Amygdala (tissue), 56 donors: ENCODE measurements at regions not wholly inside any gene's neighbourhood (a gene's known extent, or its start where the extent isn't known, plus 50 kb on each side); places are given as distances from the start of the nearest gene placed in this dataset.

Experiments
- DNase-seq, 56 donors: peaks; one replicate each; lab custom pipeline; 2025; lab: John Stamatoyannopoulos, UW

DNA sequence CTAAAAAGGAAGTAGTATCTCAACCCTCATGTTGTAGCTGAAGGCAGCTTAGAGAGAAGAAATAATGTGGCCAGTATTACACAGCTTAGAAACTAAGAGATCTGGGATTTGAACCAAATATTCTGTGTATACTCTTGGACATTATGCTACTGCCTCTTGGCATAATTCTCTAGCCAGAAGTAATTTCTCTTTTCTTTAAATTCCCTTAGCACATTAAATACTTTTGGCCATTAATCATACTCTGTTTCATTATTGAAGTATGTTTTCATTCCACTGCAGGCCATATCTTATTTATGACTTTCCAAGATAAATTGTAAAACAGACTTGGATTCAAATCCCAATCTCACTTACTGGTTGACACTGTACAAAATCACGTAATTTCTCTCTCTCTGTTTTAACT is 181.3 kb upstream of the SPAG17 start:
- no peak for DNase-seq

DNA sequence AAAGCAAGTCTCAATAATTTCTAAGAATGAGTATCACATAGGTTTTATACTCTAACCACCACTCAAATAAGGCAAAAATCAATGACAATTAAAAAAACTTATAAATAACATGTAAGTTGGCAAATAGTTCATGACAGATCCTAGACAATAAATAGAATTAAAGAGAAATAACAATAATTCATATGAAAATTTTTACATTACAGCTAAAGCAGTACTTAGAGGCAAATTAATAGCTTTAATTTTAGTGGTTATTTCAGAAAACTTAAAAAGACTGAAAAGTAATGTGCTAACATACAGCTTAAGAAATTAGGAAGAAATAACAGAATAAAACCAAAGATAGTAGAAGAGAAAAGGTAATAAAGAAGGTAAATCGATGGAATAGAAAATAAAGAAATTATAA is 179.9 kb upstream of the SPAG17 start:
- DNase-seq, result no peak

DNA sequence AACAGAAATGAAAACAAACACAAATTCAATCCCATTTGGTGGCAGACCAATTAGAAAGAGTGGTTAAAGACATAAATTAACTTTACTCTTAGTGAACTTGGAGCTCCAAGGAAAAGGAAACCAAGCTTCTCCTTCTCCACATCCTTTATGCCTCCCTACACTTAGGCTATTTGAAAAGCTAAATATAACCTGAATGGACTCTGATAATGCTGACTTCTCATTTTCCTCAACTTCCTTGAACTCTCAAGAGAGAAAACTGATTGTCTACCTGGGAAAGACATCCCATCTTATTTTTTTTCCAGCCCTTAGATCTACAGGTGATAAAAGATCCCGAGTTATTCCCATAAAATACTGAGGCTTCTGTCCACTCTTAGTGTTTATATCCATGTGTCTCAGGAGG is 178.4 kb upstream of the SPAG17 start:
- DNase-seq, result no peak

DNA sequence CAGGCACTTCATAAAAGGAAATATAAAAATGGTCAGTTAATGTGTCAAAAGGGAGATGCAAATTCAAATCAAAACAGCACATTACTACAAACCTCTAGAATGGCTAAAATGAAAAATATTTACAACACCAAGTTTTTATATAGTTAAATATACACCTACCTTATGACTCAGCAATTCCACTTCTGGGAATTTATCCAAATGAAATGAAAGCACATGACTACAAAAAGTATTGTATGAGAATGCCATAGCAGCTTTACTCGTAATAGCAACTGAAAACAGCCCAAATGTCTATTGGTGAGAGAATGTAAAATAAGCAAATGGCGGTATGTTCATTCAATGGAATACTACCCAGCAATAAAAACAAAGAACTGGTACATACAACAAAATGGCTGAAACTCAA is 175.8 kb upstream of the SPAG17 start:
- no peak for DNase-seq

DNA sequence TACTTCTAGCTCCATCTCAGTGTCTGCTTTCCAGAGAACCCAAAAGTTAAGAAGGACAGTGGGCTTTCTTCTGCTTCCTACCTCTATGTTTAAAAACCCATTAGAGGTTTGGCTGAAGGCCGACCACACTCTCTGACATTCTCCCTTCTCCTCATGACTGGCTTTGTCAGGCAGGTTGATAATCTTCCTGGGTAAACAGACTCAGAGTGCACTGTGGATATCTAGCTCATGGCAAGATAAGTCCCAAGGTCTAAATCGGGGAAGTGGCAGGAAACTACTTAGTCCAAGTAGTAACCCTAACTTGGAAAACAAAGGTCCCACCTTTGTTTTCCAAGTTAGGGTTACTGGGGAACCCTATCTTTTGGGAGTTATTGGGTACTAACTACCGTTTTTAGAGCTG is 161.9 kb upstream of the SPAG17 start:
- no peak for DNase-seq

DNA sequence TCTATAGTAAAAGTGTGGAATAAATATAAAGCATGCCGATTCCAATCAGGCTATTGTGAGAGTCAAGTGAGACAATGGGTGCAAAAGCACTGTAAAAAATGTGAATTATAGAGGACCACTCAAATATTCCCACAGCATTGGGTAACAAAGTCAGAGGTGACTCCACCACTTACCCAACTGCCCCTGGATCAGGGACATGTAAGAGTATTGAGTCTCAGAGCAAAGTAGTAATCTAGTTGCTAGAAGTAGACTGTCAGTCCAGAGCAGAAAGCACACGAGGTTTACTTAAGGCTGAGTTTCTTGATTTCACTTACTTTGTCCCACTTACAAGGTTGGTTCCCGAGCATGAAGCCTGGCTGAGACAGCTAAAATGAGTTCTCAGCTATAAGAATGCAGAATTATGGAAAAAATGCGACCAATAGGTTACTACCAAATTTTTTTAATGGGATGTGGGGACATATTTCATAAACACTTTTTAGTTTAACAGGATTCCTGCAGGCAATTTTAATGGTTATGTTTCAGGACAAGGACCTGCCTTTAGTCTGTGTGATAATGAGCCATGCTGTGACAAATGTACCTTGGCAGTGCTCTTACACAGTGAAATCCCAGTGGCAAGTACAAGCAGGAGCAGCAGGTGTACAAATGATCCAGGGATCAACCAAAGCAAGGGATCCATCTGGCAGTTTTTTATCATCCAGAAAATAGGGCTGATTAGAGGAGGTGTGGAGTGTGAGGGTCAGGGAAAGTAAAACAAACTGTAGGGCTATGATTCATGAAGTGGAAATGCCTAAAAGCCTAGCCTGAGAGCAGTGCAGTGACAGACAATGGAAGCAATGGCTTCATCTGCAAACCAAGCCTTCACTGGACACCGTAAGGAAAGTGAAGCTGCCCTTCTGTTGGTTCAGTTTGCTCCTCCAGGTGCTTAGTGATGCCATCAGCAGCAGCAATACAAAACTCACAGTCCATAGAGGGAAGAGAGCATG is 156.2 kb upstream of the SPAG17 start:
- DNase-seq, result no peak

DNA sequence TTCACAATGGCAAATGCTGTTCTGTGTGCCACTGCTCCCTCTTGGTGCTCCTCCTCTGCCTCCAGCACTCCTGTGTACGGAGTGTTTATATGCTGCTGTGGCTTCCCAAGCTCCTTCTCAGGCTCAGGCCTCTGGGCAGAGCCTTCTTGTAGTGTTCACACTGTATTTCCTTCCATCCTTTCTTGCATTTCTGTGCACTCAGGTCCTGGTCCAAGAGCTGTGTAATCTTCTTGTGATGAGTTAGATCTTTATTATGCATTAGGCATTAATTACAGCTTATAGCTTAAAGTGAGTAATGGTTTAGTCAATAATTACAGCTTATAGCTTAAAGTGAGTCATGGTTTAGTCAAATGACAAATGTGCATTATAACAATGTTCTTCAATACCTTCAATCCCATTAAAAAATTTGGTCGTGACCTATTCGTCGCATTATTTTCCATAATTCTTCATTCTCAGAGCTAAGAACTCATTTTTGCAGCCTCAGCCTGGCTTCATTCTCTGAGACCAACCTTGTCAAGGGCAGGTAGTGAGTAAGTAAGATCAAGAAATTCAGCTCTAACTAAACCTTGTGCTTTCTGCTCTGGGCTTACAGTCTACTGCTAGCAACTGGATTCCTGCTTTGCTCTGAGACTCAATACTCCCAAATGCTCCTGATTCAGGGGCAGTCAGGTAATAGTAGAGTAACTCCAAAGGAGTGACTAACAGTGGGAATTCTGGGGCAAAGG is 154.5 kb upstream of the SPAG17 start:
- DNase-seq, result no peak

DNA sequence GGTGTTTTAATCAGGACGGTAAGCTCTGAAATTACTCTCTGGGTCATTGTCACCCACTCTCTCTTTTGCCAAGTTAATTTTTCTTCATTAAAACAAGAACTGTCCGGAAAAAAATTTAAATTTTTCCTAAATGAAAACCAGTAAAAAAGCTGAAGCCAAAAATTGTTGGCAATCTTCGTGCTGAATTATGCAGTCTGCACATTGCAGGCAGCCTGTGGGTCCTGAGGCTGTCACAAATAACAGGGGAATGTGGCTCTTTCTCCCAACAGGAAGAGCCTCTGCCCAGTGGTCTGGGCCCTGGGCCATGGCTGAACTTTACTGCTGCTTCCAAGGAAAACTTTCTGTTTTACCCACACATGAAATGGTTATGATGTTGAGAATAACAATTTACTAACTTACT is 153.9 kb upstream of the SPAG17 start:
- no peak for DNase-seq

DNA sequence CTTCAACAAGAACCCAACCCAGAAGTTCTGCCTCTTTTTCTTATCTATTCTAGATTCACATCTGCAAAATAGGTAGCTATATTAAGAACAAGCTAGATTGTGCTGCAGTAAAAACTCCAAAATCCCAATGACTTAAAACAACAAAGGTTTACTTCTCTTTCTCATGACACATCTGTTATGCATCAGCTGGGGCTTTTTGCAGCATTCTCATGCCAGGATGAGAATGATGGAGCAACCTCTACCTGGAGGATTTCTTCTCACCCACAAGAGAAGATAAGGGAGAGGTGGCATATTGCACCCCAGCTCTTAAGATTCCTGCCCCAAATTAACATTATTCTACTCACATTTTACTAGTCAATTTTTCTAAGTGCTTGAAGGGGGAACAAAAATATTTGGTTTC is 152.3 kb upstream of the SPAG17 start:
- no peak for DNase-seq

DNA sequence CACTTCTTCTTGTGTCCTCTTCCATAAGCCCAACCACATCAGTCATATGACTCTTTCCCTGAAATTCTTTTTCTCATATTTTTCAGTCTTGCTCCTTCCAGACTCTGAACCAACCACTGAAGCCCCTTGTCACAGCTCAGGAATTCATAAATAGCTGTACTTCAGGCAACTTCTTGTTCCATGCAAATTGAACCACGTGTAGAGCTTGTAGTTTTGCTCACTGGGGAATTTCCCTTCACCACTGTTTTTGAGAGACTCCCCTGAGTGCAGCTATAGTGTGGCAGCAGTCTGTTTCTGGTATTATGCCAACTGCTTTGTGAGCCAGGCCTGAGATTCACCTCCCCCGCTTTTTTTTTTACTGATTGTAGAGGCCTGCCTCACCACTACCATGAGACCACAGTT is 150.3 kb upstream of the SPAG17 start:
- DNase-seq, result no peak

DNA sequence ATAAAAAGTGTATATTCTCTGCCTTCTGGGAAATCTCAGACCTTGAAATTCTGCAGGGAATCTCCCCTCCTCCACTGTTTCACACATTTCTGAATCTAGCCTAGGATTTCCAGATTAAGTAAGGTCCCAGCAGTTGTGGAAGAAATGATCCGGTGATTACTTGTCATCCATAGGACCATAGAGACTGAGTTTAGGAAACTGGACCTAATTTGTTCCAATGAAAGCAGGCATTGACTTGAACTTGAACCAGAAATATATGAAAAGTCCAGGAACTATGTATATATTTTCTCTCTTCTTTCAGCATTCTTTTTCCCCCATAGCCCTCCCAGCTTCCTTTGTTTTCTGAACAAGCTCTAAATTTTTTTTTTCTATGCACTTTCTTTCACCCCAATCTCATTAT is 149.5 kb upstream of the SPAG17 start:
- DNase-seq, result no peak

DNA sequence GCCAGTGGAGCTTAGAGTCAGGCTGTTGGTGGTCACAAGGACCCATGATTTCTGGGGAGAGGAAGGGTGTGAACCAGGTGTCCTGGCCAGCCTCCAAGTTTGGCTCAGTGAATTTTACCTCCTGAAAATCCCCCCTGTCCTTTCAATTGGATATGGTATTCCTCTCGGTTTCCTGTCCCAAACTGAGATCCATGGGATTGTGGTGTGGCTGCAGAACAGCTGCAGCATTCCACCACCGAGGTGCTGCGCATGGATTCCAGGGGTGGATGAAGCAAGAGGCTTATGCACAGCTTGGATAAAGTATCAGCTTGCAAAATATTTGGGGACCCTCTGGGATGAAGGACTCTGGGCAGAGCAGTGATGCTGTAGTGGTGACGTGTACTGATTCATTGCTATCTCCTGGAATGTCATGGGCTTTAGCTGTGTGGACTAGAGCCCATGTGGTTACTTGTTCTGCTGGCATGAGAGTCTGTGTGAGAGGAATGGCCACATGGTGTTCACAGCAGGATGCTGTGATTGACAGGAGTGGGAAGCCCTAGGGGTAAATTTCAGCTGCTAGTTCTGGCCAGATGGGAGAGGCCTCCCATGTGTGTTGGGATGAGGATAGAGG is 148.7 kb upstream of the SPAG17 start:
- no peak for DNase-seq

DNA sequence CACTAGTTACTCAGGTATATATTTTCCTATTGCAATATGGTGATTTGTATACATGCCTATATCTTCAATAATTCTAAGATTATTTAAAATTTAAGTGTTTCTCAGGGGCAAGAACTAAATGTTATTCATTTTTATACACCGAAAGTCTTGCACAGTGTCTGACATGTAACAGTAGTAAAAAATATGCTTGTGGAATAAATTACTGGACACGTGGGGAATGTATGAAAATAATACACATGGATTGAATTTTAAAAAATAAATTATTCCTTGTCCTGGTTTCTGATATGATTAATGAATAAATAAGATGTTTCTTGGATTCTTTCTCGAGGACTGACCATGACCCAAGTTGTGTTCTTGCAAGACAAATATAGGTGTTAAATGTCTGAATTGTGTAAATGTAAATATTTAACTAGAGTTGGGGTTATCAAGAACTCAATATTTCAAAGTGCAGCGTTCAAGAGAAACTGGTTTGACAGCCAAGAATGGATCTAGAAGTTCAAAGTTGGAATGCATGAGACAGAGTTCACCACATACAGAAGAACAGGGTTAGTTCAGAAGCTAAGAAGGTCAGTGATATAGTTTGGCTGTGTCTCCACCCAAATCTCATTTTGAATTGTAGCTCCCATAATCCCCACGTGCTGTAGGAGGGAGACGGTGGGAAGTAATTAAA is 142.1 kb upstream of the SPAG17 start:
- DNase-seq, result no peak

DNA sequence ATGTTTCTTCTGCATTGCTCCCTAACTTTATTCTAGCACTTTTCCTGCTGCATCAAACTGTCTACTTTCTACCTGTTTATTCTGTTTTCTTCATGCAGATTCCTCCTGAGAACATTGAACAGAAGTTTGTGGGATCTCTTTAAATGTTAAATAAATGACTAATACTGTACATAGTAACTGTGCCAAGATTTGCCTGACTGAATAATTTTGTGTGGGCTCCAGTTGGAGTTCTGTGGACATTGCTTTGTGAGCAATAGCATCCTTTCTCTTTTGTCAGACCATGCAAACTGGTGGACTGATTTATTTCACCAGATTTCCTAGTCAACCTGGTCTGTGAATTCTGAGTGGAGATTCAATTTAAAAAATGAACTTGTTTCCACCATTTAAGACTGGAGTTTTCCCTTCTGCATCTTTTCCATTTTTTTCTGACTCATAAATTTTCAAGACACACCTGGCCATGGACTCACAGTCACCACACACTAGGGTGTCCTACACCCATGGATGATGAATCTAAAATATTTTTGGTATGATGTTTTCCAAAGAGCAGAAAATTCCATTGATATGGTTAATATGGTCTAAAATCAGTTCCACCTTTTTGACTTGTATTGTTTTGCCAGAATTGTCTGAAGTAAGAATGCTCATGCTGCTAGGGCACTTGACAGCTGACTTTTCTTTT is 140.7 kb upstream of the SPAG17 start:
- DNase-seq, result peak in 2 of 56 donors; percentile 5 to 11

DNA sequence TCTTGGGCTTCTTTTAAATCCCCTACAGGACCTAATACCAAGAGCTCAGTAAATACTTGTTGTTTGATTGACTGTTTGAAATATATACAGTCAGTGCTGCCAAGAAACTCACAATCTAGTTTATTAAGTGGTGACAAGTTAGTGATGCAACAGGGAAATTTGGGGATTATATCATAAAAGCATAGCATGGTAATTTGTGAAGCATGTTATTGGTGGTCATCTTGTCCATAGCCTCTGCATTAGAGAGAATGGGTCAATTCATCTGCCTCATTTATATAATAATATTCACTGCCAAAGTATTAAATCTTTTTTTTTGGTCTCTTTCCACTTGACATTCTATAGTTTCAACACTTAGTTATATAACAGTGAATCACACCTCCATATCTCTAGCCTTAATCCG is 138.2 kb upstream of the SPAG17 start:
- no peak for DNase-seq

DNA sequence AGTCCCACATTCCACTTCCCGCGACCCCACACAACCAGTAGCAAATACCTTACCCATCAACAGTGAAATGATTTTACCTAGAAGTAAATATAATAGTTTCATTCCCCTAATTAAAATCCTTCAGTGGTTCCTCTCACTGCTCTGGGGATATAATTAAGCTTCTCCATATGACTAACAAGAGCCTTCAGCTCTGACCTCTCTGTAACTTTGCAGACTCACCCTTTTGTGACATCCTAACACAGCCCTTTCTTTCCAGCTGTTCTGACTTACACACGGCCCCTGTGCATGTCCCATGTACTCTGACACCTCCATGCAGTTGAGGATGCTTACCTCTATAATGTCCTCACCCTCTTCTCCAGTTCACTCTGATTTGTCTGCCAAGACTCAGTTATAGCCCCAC is 137.3 kb upstream of the SPAG17 start:
- DNase-seq, result no peak

DNA sequence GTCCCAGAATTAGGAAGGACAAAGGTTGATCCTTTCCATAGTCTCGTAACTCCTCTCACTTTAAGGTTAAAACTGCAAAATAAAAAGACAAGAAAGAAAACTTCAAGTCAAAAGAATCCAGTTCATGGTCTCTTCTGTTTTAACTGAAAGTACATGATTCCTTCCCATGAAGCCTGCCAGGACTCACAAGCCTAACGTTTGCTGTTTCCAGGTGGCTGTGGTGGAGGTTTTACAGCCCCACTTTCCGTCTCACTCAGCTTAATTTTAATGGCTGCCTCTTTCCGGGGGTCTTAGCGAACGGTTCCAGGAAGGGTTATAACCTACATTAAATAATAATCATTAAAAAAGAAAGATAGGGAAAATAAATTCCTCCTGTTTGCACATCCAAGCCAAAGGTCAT is 136.8 kb upstream of the SPAG17 start:
- no peak for DNase-seq

DNA sequence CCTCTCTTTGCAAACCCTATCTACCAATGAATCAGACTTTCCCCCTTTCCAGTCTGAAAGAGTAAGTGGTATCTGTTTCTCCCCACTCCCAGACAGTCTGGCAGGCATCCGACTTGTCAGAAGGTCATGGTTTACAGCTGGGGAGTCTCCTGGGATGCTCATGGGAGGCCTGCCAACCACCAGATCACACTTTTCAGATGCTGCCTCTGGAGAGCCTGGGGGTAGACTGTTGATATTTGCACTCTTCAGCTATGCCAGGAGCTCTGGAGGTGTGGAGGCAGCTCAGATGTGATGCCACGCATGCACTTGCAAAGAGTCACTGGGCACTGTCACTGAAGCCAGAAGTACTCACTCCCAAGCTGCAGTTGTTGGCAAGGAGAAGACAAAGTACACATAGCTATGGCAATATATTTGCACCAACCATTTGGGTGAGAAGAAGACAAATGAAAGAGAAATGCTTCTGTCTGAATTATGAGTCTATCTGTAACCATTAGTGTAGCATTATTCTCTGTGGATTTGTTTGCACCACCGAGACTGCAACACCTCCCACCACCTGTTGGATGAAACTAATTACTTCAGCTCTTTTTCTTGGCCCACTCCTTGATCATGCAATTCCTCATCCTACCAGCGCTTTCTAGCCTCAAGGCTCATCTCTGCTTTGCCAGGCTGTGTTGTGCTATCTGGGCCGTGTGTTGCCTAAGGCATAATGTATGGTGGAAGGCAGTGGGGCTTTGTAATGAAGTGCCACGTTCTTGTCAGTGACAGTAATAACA is 133.0 kb upstream of the SPAG17 start:
- no peak for DNase-seq

DNA sequence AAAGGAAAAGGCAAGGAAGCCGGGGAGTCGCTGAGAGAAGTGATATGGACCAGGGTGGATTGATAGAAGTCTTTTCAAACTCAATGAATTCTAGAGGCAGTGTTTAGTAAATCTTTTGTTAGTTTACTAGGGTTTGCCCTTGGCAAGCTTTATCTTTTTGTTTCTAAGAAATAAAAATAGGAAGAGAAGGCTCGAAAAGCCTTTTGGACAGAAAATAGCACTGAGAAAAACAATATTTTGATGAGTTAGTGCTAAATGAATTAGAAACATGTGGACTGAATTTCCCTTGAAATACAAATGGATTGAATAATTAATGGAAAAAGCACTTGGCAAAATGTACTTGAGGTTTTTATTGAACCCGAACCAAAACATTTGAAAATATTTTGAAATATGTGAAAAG is 121.8 kb upstream of the SPAG17 start:
- no peak for DNase-seq
